GM21717 (cell line): ENCODE measurements at regions not wholly inside any gene's neighbourhood (a gene's known extent, or its start where the extent isn't known, plus 50 kb on each side); places are given as distances from the start of the nearest gene placed in this dataset.
"Not testable (repeated sequence)": the region's sequence is repeated elsewhere in the genome, so short reads cannot be mapped to it uniquely, and the experiment has no call there.

Source experiments
- ATAC-seq: cut with Tn5 transposase; IDR thresholded peaks from one replicate; pipeline ENCODE4 v1.9.1; 2021; ENCODE audit warnings: mild to moderate bottlenecking, moderate library complexity; ENCODE audit not compliant: unreplicated experiment

DNA sequence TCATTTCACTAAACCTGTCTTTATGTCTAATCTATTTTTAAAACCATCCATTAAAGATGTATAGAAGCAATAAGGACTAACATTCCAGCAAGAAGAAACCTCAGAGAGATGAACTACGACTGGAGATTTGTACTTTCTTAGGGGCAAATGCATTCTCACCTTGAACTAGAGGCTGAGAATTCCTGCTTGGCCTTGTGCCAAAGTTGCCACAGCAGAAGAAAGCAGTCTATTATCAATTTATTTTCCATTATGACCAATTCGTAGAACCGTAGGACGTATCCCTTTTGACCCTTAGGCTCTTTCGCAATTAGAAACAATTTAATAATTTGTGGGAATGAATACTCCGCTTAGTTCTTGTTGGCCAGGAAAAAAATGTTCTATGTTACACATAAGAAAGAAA, 1647.4 kb upstream of the CDH9 start:
- ATAC-seq, result no peak

DNA sequence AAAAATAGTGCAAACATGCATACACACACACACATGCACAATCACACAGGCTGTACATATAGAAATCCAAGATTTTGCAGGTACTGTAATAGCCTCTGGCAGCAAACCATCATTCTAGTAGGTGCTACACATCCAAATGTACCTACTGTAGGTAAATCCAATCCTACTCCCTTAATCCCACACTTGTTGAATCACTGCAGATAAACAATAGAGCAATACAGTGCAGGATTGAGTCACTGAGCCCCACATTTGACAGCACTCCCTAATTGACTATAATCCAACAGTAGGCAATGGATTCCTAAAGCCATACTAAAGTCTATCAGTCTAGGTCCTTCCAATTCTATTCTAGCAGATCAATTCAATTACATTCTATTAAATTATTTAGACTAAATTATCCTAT, 1640.5 kb upstream of the CDH9 start:
- ATAC-seq, result no peak

DNA sequence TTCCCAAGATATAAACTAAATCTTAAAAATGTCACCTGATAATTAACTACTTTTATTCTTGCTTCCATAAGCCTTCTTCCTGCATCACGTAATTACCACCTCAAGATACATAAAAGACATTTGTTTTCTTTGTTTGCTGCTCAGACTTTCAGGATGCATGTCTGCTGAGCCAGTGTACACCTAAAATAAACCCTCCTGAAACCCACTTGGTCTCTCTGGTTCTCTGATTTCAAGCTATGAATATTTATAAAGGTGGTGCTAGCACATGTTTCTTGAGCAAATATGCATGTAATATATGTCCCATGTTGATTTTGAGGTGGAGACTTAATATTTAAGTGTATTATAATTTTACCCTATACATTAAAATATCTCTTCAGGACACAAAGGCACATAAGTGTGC, 1627.7 kb upstream of the CDH9 start:
- ATAC-seq, result no peak

DNA sequence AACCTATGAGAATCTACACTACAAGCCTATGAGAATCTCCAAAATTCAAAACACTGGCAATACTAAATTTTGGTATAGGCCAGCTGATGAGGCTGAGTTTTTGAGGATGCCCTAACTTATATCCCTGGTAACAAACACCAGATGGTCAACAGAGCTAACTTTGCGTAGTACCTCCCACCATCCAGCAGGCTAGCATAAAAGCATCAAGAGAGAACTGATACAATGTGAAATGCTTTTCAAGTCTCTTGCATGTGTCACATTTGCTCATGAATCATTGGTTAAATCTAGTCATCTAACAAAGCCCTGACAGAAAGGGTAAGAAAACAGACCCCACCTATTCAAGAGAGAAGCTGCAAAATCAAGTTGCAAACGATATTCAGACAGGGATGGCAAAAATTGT, 1609.7 kb upstream of the CDH9 start:
- no peak for ATAC-seq

DNA sequence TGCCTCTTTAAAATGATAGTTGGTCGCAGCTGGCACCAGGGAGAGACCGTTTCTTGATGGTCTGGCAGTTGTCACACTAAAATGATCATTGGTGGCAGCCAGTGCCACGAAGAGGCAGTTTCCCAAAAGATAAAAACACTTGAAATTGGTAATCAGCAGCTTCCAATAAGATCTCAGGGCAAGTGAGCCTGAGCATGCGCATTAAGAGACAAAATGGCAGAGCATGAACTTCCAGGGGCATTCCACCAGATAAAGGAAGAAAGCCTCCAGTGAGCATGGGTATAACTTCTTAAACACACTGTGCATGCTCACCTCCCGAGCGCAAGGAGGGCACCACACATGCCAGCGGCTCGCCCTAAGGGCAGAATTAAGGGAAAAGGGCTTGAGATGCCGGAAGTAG, 1594.2 kb upstream of the CDH9 start:
- ATAC-seq, result no peak

DNA sequence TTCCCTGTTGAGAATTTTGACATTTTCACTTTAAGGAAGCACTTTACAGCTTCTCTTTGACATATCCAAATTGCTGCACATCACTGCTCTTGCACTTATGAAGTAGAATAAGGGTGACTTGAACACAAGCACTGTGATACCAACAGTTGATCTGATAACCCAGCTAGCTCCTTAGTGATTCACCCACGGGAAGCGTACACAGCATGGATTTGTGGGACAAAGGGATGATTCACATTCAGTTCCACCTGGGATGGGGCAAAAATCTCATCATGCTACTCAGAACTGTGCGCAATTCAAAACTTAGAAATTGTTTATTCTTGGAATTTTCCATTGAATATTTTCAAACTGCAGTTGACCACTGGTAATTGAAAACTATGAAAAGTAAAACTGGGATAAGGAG, 1565.5 kb upstream of the CDH9 start:
- no peak for ATAC-seq

DNA sequence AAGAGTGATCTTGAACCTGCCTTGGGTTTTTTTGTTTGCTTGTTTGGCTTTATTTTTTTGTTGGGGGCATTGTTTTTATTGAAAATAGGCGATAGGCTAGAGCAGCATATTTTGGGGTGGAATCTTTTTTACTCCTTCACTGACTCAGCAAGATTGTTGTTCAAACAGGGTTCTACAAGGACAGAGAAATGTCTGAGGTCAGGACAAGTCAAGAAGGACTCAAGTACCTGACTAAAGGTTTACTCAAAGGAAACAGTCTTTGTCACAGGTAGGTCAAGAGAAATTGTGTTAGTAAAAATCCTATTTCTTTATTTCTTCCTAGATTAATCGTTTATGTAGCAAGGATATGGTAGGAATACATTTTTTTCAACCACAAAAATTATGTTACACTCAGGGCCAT, 1564.0 kb upstream of the CDH9 start:
- no peak for ATAC-seq

DNA sequence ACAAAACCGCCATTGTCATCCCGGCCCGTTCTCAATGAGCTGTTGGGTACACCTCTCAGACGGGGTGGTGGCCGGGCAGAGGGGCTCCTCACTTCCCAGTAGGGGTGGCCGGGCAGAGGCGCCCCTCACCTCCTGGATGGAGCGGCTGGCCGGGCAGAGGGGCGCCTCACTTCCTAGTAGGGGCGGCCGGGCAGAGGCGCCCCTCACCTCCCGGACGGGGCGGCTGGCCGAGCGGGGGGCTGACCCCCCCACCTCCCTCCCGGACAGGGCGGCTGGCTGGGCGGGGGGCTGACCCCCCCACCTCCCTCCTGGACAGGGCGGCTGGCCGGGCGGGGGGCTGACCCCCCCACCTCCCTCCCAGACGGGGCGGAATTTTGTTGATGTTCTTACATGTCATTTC, 1558.3 kb upstream of the CDH9 start:
- not testable (repeated sequence) for ATAC-seq

DNA sequence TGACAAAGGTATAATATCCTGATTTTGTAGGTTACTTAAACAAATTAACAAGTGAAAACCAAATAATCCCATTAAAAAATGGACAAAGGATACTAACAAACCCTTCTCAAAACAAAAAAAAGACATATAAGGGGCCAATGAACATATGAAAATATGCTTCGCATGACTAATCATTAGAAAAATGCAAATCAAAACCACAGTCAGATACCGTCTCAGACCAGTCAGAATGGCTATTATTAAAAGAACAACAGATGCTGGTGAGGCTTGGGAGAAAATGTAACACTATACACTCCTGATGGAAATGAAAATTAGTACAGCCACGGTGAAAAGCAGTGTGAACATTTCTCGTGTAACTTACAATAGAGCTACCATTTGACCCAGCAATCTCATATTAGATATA, 1542.2 kb upstream of the CDH9 start:
- ATAC-seq, result no peak

DNA sequence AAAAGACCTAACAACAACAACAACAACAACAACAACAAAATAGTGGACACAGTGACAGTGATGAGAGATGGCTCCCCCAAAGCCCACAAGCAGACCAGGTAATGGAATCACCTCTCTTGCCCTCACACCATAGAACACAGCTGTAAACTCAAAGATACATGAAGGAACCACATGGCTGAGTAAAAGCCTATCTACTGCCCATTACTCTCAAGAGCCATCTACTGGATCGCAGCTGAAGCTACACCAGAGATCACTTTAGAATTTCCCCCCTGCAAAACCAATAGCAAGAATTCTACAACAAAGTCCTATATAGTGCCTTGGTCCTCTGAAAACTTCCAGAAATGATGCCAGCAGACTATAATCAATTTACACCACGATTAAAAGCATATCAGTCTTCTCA, 1537.6 kb upstream of the CDH9 start:
- no peak for ATAC-seq

DNA sequence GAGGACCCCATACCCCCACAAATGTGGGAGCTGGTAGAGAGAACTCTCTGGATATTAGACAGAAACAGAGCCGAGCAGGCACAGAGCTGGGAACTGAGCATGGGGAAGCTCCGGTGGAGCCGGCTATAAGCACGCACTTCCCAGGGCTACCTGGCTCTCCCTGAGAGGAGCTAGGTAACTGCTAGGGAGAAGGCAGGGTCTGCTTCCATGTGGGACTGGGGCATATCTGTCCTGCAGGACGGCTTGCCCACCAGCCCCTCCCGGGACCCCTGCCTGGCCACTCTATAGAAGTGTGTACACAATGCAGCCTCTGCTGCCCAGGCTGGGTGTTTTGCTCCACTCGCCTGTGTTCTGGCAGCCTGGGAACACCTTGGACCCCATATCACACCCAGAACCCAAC, 1537.0 kb upstream of the CDH9 start:
- ATAC-seq, result no peak

DNA sequence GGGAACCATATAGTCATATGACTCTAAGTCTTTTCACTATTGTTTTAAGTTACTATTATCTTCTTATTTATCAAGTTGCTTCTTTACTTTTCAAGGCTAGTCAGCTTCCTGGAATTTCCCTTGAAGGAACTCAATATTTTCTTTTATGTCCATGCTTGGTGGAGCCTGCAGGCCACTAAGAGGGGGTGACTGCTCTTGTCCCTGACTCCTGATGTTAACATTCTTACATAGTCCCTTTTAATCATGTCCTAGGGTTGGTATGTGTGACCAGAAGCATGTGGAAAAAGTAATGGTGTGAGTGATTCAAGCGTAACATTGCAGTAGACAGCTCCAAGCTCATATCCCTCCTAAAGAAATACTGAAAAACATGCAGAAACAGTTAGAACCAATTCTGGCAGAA, 1536.2 kb upstream of the CDH9 start:
- no peak for ATAC-seq

DNA sequence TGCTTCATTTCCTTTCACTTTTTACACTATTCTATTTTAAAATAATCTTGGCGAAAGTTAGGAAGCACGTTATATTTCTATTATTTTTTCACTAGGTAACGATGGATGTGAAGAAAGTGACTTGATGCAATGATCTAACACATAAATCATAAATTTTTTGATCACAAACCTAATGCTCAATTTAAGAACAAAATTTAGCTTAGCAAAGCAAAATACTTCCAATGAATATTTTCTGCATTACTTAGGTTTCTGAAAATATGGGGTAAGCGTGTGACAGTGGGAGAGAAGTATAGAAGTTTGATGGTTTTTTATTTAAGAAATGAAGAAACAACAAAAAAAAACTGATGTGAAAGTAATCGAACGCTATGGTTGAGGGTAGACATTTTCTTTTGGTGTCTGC, 1528.7 kb upstream of the CDH9 start:
- no peak for ATAC-seq

DNA sequence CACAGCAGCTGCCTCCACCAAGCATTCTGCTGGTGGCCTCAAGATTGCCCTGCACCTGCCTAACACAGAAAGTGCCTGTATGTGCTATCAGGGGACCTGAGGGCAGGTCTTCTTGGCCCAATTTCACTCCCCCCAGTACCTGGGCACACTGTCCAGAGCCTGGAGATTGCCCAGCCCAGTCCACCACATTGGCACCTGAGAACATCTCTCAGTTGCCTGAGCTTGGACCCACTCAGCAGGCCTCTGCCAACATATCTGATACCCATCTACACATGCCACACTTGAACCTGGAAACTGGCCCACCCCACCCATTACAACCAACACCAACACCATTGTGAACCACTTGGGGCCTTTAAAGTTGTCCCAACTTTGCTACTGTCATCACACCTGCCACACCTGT, 1523.1 kb upstream of the CDH9 start:
- ATAC-seq, result no peak

DNA sequence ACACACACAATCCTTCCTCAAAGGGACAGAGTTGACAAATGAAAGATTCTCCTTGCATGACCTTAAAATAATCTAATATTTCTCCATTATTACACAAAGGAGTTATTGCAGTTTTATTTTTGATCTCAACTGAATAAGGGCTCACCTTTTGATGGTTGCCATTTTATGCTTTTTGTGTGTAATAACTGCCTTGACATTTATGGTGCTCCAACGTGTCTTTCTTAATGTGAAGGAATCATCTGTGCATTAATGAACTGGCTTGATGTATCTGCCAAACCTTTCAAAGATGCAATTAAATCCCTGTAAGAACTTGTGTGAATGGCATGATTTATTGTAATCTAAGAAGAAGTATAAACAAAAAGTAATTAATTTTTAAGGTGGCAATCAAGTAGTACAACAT, 1519.8 kb upstream of the CDH9 start:
- no peak for ATAC-seq

DNA sequence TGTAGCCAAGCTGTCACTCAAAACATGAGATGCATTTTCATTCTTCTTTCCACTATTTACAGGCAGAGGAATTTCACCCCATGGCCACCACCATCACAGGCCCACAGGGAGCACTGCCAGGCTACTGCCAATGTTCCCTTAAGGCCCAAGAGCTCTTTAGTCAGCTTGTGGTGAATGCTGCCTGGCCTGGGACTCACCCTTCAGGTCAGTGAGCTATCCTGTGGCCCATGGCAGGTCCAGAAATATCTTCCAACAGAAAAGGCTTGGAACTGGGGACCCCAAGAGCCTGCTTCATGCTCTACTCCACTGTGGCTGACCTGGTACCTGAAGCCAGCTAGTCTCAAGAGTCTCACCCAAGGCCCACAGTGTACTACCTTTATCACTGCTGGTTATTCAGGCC, 1518.7 kb upstream of the CDH9 start:
- no peak for ATAC-seq

DNA sequence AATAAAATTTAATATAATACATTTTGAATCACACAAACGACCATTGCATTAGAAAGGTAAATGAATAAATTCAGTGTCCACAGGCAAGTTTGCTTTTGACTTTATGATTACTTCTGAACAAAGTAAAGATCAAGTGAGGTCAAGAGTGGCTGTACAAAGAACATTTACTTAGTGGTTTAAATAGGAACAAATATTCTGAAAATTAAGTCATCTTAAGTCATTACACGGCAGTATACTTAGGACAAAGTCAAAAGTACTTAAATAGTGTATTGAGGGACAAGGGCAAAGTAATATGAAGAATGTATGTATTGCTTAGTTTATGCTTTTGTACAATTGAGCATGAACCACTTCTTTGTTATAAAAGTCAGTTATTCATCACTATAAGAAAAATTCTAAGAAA, 1511.2 kb upstream of the CDH9 start:
- no peak for ATAC-seq

DNA sequence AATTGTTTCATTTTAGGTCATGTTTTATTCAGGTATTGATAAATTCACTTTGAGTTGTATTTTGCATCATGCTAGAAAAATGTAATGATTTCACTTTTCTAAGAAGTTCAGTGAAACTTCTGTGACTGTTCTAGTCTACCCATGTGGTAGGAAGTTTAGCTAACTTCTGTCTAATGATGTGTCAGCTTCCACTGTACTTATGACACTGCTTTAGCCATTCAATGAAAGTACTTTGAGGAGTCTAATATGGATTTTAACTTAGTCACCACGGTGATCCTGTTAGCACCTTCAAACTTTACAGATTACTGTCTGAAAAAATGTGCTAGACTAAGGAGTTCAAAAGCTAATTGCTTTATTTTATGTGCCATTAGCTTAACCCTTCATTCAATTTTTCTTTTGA, 1510.5 kb upstream of the CDH9 start:
- ATAC-seq, result no peak

DNA sequence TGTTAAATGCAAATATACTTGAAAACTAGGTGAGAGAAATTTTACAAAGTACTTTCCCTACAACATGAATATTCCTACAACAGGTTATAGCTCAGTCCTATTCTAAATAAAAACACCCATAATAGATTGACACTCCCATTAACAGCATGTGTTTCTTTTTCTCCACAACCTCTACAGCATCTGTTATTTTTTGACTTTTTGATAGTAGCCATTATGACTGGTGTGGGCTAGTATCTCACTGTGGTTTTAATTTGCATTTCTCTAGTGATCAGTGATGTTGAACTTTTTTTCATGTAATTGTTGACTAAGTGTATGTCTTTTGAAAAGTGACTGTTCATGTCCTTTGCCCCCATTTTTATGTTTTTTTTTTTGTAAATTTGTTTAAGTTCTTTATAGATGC, 1506.1 kb upstream of the CDH9 start:
- no peak for ATAC-seq

DNA sequence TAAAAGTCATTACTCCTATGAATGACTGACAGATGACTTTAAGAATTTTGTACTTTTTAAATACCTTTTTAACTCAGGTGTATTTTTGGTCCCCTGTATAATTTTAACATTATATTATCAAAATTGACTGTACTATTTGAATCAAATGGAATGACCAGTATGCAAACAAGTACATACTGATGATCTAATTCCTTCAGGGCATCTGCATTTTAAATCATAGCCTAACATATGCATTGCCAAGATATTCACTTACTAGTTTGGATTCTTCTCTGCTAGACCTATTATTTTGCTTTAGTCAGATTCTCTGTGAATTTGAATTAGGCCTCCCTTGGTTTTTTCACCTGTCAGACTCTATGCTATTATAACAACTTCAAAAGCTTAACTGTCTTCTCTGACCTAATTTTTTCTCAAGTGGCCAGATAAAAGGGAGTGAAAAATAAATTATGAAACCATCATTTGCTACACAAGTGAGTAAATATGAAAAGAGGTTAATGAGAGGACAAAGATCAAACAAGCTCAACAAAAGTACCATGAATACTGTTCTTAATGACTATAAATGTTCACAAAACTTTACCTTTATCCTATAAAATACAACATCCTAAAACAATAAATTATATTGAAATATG, 1505.2 kb upstream of the CDH9 start:
- ATAC-seq, result no peak

DNA sequence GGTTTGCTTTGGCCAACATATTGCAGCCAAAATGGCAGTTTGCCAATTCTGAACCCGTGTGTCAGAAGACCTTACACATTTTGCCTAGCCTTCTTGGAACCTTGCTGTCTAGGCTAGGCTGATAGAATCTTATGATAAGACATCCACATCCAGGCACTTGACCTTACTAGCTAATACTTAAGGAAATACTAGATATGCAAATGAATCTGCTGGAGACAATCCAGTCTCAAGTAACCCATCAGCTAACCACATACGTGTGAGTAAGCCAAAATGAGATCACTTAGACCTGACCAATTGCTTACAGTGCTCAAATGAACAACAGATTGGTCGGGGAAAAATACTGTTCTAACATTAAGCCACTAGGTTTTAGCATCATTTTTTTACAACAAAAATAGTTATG, 1504.6 kb upstream of the CDH9 start:
- no peak for ATAC-seq

DNA sequence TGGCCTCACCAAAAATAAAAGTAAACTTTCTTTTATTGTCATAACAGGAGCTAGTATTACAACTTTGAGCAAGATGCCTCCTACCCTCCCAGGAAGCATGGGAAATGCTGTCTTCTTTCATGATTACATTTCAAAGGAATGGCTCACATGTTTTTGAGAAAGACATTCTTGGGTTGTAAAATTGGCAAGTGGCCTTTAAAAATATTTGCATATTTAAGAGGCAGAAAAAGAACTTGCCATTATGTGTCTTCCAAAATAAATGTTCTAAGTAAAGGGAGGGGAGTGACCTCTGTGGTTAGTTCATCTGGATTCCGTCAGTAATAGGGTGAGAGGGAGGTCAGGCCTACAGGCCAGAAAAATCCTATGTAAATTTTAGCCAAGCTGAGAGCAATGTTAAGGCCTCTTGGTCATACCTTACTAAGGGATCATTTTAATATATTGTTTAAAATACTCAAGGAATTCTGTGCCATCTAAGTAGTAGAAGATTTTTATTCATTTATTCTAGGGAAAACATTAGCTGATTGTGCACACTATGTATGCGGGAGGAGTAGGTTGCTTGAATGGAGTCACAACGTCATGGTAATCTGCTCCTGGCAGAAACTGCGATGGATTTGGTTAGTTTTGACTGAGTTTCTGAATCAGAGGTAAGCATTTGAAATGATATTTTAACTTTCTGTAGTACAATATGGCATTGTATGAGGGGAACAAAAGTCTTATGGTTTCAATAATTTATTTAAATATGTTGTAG, 1485.7 kb upstream of the CDH9 start:
- no peak for ATAC-seq

DNA sequence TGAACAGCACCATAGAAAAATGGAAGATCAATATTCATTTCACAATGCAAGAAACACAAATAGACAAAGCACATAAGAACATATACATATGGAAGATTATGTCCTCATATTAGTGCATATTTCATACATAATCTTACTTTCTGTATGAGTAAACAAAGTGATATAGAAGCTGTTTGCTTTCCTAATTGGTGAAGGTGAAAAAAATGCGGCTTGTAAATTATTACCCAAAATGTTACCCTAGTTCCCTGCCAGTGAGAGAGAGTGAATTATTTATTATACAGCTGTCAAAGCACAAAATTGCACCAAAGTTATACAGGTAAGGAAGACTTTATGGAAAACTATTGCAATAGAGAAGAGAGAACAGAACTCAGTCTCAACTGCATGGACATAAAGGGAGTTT, 1485.0 kb upstream of the CDH9 start:
- ATAC-seq, result no peak
